ENCODE measurements at regions not wholly inside any gene's neighbourhood (a gene's known extent, or its start where the extent isn't known, plus 50 kb on each side); places are given as distances from the start of the nearest gene placed in this dataset.
A peak's percentile ranks its signal among the peaks of the same experiment; 100 is the strongest.
"Not testable (repeated sequence)": the region's sequence is repeated elsewhere in the genome, so short reads cannot be mapped to it uniquely, and the experiment has no call there.

GRCh38 chr18:47397671-47398319 is 146.3 kb upstream of the SKOR2 start:
- peak; percentile 26 to 27 for DNase-seq

- DNase-seq = no peak
Observed at GRCh38 chr18:47391665-47392064, 140.2 kb upstream of the SKOR2 start.

- no peak for DNase-seq
Observed at GRCh38 chr18:47390410-47391024, 139.1 kb upstream of the SKOR2 start.

GRCh38 chr18:47389210-47389609 is 137.8 kb upstream of the SKOR2 start:
- no peak for DNase-seq

- DNase-seq = no peak
Observed at GRCh38 chr18:47387864-47388263, 136.4 kb upstream of the SKOR2 start.

GRCh38 chr18:47383729-47384128 is 132.3 kb upstream of the SKOR2 start:
- no peak for DNase-seq

- no peak for DNase-seq
Observed at GRCh38 chr18:47381975-47382570, 130.6 kb upstream of the SKOR2 start.

GRCh38 chr18:47380153-47380552 is 128.7 kb upstream of the SKOR2 start:
- DNase-seq = no peak

GRCh38 chr18:47373465-47373864 is 122.0 kb upstream of the SKOR2 start:
- no peak for DNase-seq

GRCh38 chr18:47370052-47370451 is 118.6 kb upstream of the SKOR2 start:
- DNase-seq = no peak

GRCh38 chr18:47354061-47354460 is 102.6 kb upstream of the SKOR2 start:
- not testable (repeated sequence) for DNase-seq

- DNase-seq = no peak
Observed at GRCh38 chr18:47346016-47346415, 94.6 kb upstream of the SKOR2 start.

- no peak for DNase-seq
Observed at GRCh38 chr18:47345291-47345690, 93.8 kb upstream of the SKOR2 start.

GRCh38 chr18:47343291-47343690 is 91.8 kb upstream of the SKOR2 start:
- no peak for DNase-seq

GRCh38 chr18:47342566-47342965 is 91.1 kb upstream of the SKOR2 start:
- DNase-seq = no peak

- no peak for DNase-seq
Observed at GRCh38 chr18:47341678-47342077, 90.2 kb upstream of the SKOR2 start.

- no peak for DNase-seq
Observed at GRCh38 chr18:47334966-47335365, 83.5 kb upstream of the SKOR2 start.

GRCh38 chr18:47333926-47334635 is 82.6 kb upstream of the SKOR2 start:
- DNase-seq = peak in 1 of 2 experiments; percentile 0

- no peak for DNase-seq
Observed at GRCh38 chr18:47331641-47332040, 80.2 kb upstream of the SKOR2 start.

GRCh38 chr18:47331026-47331425 is 79.6 kb upstream of the SKOR2 start:
- DNase-seq = no peak

- DNase-seq = no peak
Observed at GRCh38 chr18:47323158-47323557, 71.7 kb upstream of the SKOR2 start.

- DNase-seq = no peak
Observed at GRCh38 chr18:47321815-47322214, 70.4 kb upstream of the SKOR2 start.

- no peak for DNase-seq
Observed at GRCh38 chr18:47317824-47318508, 66.5 kb upstream of the SKOR2 start.

All from NCI-H526 (cell line).